H1 (cell line): ENCODE measurements at regions not wholly inside any gene's neighbourhood (a gene's known extent, or its start where the extent isn't known, plus 50 kb on each side); places are given as distances from the start of the nearest gene placed in this dataset.

Experiments used
- BCL11A ChIP-seq, 2 experiments: IDR thresholded peaks; one replicate each; pipeline ENCODE4 v1.6.1; 2011; ENCODE audit warnings: low read depth in 2 of 2, low read length in 2 of 2, mild to moderate bottlenecking in 2 of 2
- CHD1 ChIP-seq: IDR thresholded peaks from 2 replicates; pipeline ENCODE4 v1.6.1; 2012; ENCODE audit warnings: low read depth, low read length, improper control_type of control experiment
- CHD2 ChIP-seq: IDR thresholded peaks from 2 replicates; pipeline ENCODE4 v1.6.1; 2012; ENCODE audit warnings: low read length, improper control_type of control experiment
- CHD7 ChIP-seq: fragments of 300-600 bp; sonication (generic); IDR thresholded peaks from 2 replicates; pipeline ENCODE4 v1.7.1; 2012; ENCODE audit warnings: low read length, moderate library complexity, mild to moderate bottlenecking, inconsistent platforms; ENCODE audit not compliant: insufficient replicate concordance
- EZH2 ChIP-seq: fragments of 200-600 bp; sonication (generic); IDR thresholded peaks from 2 replicates; pipeline ENCODE4 v1.7.1; 2012; ENCODE audit warnings: low read depth, mild to moderate bottlenecking, moderate library complexity, low read length, inconsistent platforms; ENCODE audit not compliant: severe bottlenecking
- GABPA ChIP-seq: IDR thresholded peaks from 2 replicates; pipeline ENCODE4 v1.6.1; 2011; ENCODE audit warnings: mild to moderate bottlenecking, low read length, moderate library complexity, borderline replicate concordance; ENCODE audit not compliant: insufficient read depth
- HDAC6 ChIP-seq: IDR thresholded peaks from one replicate; pipeline ENCODE4 v1.7.1; 2012; ENCODE audit warnings: low read depth, mild to moderate bottlenecking, inconsistent platforms, low read length, moderate library complexity
- MAFK ChIP-seq: IDR thresholded peaks from 2 replicates; pipeline ENCODE4 v1.6.1; 2012; ENCODE audit warnings: low read depth, mild to moderate bottlenecking, improper control_type of control experiment, low read length
- NRF1 ChIP-seq: IDR thresholded peaks from 2 replicates; pipeline ENCODE4 v1.6.1; 2011; ENCODE audit warnings: mild to moderate bottlenecking, low read depth, low read length, improper control_type of control experiment
- SP1 ChIP-seq: IDR thresholded peaks from 2 replicates; pipeline ENCODE4 v1.6.1; 2011; ENCODE audit warnings: low read depth, low read length
- TEAD4 ChIP-seq: IDR thresholded peaks from 2 replicates; pipeline ENCODE4 v1.6.1; 2012; ENCODE audit warnings: low read depth, low read length, inconsistent platforms, mixed read lengths

GRCh38 chr7:45500257-45500656 is 73.9 kb upstream of the ADCY1 start (continued):
- no peak for TF ChIP-seq CHD7
- TF ChIP-seq GABPA: no peak
- TF ChIP-seq EZH2: no peak
- TF ChIP-seq SP1: no peak
- no peak for TF ChIP-seq CHD2
- no peak for TF ChIP-seq BCL11A (IDR thresholded peaks at IDR 0.05; ENCODE audit: low read depth in 2 of 2, low read length in 2 of 2)
- no peak for TF ChIP-seq NRF1
- no peak for TF ChIP-seq MAFK
- no peak for TF ChIP-seq TEAD4
- TF ChIP-seq CHD1: no peak
- TF ChIP-seq HDAC6: no peak
